Kidney epithelial cell (primary cell): ENCODE measurements at regions not wholly inside any gene's neighbourhood (a gene's known extent, or its start where the extent isn't known, plus 50 kb on each side); places are given as distances from the start of the nearest gene placed in this dataset.

ENCODE experiments used
- DNase-seq: peaks from one replicate; pipeline ENCODE4 v3.0.0-alpha.2; 2010; ENCODE audit warnings: low read depth
- H3K27me3 ChIP-seq: 2 replicates; pipeline ENCODE4 v1.6.0; 2011; ENCODE audit warnings: low read length; ENCODE audit not compliant: control insufficient read depth, insufficient read depth
- H3K36me3 ChIP-seq: 2 replicates; pipeline ENCODE4 v1.5.1; 2011; ENCODE audit warnings: low read length; ENCODE audit not compliant: control insufficient read depth, insufficient read depth
- H3K4me3 ChIP-seq: 2 replicates; pipeline ENCODE4 v1.5.1; 2011; ENCODE audit warnings: low read depth, mild to moderate bottlenecking, control low read depth, low read length
- CTCF ChIP-seq: IDR thresholded peaks from 2 replicates; pipeline ENCODE4 v1.5.1; 2011; ENCODE audit warnings: mild to moderate bottlenecking, moderate library complexity, low read length, control low read depth, inconsistent platforms; ENCODE audit not compliant: insufficient read depth, poor library complexity, severe bottlenecking

- no peaks in the 10 kb centered on the region for H3K36me3 ChIP-seq
- no peak overlapping the region for H3K4me3 ChIP-seq
- no peak for DNase-seq
- no peak for TF ChIP-seq CTCF
- H3K27me3 ChIP-seq: no peaks in the 10 kb centered on the region
Measured at GRCh38 chr10:81674941-81675340, 200.1 kb upstream of the NRG3 start.

- DNase-seq: no peak
- no peak for TF ChIP-seq CTCF
- Histone ChIP-seq H3K27me3 (no peaks in the 10 kb centered on the region), H3K4me3 (no peak overlapping the region), H3K36me3 (no peaks in the 10 kb centered on the region)
Measured at GRCh38 chr10:81679291-81679690, 195.7 kb upstream of the NRG3 start.

GRCh38 chr10:81680359-81680758 lies 194.6 kb upstream of the NRG3 start:
- no peak for TF ChIP-seq CTCF
- no peaks in the 10 kb centered on the region for H3K36me3 ChIP-seq
- H3K4me3 ChIP-seq: no peak overlapping the region
- no peak for DNase-seq
- H3K27me3 ChIP-seq: no peaks in the 10 kb centered on the region

GRCh38 chr10:81688459-81688858 lies 186.5 kb upstream of the NRG3 start:
- H3K4me3 ChIP-seq: no peak overlapping the region
- H3K36me3 ChIP-seq: no peaks in the 10 kb centered on the region
- no peak for TF ChIP-seq CTCF
- DNase-seq: no peak
- no peaks in the 10 kb centered on the region for H3K27me3 ChIP-seq

- Histone ChIP-seq H3K4me3 (no peak overlapping the region), H3K27me3 (no peaks in the 10 kb centered on the region), H3K36me3 (no peaks in the 10 kb centered on the region)
- DNase-seq: no peak
- no peak for TF ChIP-seq CTCF
Measured at GRCh38 chr10:81696609-81697388, 178.2 kb upstream of the NRG3 start.

GRCh38 chr10:81704596-81704995 lies 170.4 kb upstream of the NRG3 start:
- no peaks in the 10 kb centered on the region for H3K27me3 ChIP-seq
- no peaks in the 10 kb centered on the region for H3K36me3 ChIP-seq
- no peak overlapping the region for H3K4me3 ChIP-seq
- no peak for DNase-seq
- TF ChIP-seq CTCF: no peak
